ENCODE measurements at regions not wholly inside any gene's neighbourhood (a gene's known extent, or its start where the extent isn't known, plus 50 kb on each side); places are given as distances from the start of the nearest gene placed in this dataset.

GRCh38 chr11:70889411-70889810 is 363.0 kb downstream of the SHANK2 start:
- TF ChIP-seq CTCF (IDR thresholded peaks at IDR 0.05; ENCODE audit: low read depth, low read length): no peak
- ChIA-PET POLR2A (no interaction called here), CTCF (no interaction called here)
- Histone ChIP-seq H3K4me3 (ENCODE audit: low read depth, low read length) (no peak overlapping the region), H3K27me3 (ENCODE audit: control insufficient read depth, insufficient read depth, low read length) (no peaks in the 10 kb centered on the region), H3K27ac (ENCODE audit: low read depth, low read length) (no peak overlapping the region), H3K9me3 (ENCODE audit: control insufficient read depth, insufficient read depth, low read length) (peaks cover 77% of the 10 kb centered on the region)
- DNase-seq (ENCODE audit: low read depth, low spot score): no peak

GRCh38 chr11:70891844-70892380 is 360.5 kb downstream of the SHANK2 start:
- POLR2A ChIA-PET: no interaction called here
- TF ChIP-seq CTCF (IDR thresholded peaks at IDR 0.05; ENCODE audit: low read depth, low read length): no peak
- peaks cover 75% of the 10 kb centered on the region for H3K9me3 ChIP-seq (ENCODE audit: control insufficient read depth, insufficient read depth, low read length)
- no peaks in the 10 kb centered on the region for H3K27me3 ChIP-seq (ENCODE audit: control insufficient read depth, insufficient read depth, low read length)
- no peak overlapping the region for H3K27ac ChIP-seq (ENCODE audit: low read depth, low read length)
- no peak overlapping the region for H3K4me3 ChIP-seq (ENCODE audit: low read depth, low read length)
- no peak for DNase-seq (ENCODE audit: low read depth, low spot score)
- CTCF ChIA-PET: no interaction called here

GRCh38 chr11:70892889-70893288 is 359.5 kb downstream of the SHANK2 start:
- H3K9me3 ChIP-seq (ENCODE audit: control insufficient read depth, insufficient read depth, low read length): peaks cover 75% of the 10 kb centered on the region
- ChIA-PET POLR2A (no interaction called here), CTCF (no interaction called here)
- TF ChIP-seq CTCF (IDR thresholded peaks at IDR 0.05; ENCODE audit: low read depth, low read length): no peak
- no peaks in the 10 kb centered on the region for H3K27me3 ChIP-seq (ENCODE audit: control insufficient read depth, insufficient read depth, low read length)
- H3K27ac ChIP-seq (ENCODE audit: low read depth, low read length): no peak overlapping the region
- no peak overlapping the region for H3K4me3 ChIP-seq (ENCODE audit: low read depth, low read length)
- DNase-seq (ENCODE audit: low read depth, low spot score): no peak

GRCh38 chr11:70894566-70895365 is 357.6 kb downstream of the SHANK2 start:
- Histone ChIP-seq H3K27me3 (ENCODE audit: control insufficient read depth, insufficient read depth, low read length) (no peaks in the 10 kb centered on the region), H3K4me3 (ENCODE audit: low read depth, low read length) (no peak overlapping the region), H3K27ac (ENCODE audit: low read depth, low read length) (no peak overlapping the region), H3K9me3 (ENCODE audit: control insufficient read depth, insufficient read depth, low read length) (peaks cover 63% of the 10 kb centered on the region)
- ChIA-PET CTCF (no interaction called here), POLR2A (no interaction called here)
- TF ChIP-seq CTCF (IDR thresholded peaks at IDR 0.05; ENCODE audit: low read depth, low read length): no peak
- DNase-seq (ENCODE audit: low read depth, low spot score): no peak

GRCh38 chr11:70895366-70895670 is 357.1 kb downstream of the SHANK2 start:
- CTCF ChIA-PET: no interaction called here
- DNase-seq (ENCODE audit: low read depth, low spot score): no peak
- TF ChIP-seq CTCF (IDR thresholded peaks at IDR 0.05; ENCODE audit: low read depth, low read length): no peak

More at GRCh38 chr11:70895366-70895670, 357.1 kb downstream of the SHANK2 start:
- Histone ChIP-seq H3K9me3 (ENCODE audit: control insufficient read depth, insufficient read depth, low read length) (peaks cover 63% of the 10 kb centered on the region), H3K27me3 (ENCODE audit: control insufficient read depth, insufficient read depth, low read length) (no peaks in the 10 kb centered on the region), H3K4me3 (ENCODE audit: low read depth, low read length) (no peak overlapping the region), H3K27ac (ENCODE audit: low read depth, low read length) (no peak overlapping the region)
- POLR2A ChIA-PET: no interaction called here

Measured in AG04450 (cell line).